CD4-positive, alpha-beta T cell (primary cell): ENCODE measurements at regions not wholly inside any gene's neighbourhood (a gene's known extent, or its start where the extent isn't known, plus 50 kb on each side); places are given as distances from the start of the nearest gene placed in this dataset.

Experiments
- ATAC-seq: fragments of 200-7000 bp; cut with Tn5 transposase; one replicate; pipeline ENCODE4 v1.10.0; 2022; ENCODE audit warnings: mild to moderate bottlenecking; ENCODE audit not compliant: poor library complexity
- CTCF ChIA-PET: fragments of 350-600 bp; sonication (Branson Sonifier 250); formaldehyde crosslinking; loops from one replicate; lab custom pipeline; 2021; ENCODE audit warnings: antibody characterized with exemption, inconsistent platforms; lab: Charles Lee
- POLR2A ChIA-PET: fragments of 350-600 bp; sonication (Branson Sonifier 250); formaldehyde crosslinking; loops from one replicate; lab custom pipeline; 2021; ENCODE audit warnings: antibody characterized with exemption, inconsistent platforms; lab: Charles Lee
- DNase-seq, 14 experiments: peaks; one replicate each; pipeline ENCODE4 v3.0.0-alpha.2; 2013 to 2020; ENCODE audit warnings: mixed read lengths in 2 of 14
- H3K27ac ChIP-seq, 2 donors: one replicate each; pipeline versions ENCODE4 v1.5.1 to v1.7.0; 2013; ENCODE audit warnings: low read length in 2 of 2, low read depth in 1 of 2, mild to moderate bottlenecking in 1 of 2
- H3K27me3 ChIP-seq, 2 experiments: 1 replicate in 1 of 2; 2 replicates in 1 of 2; pipeline versions ENCODE4 v1.6.1 to v1.7.0; 2013; ENCODE audit warnings: low read length in 2 of 2, control low read depth in 1 of 2, mild to moderate bottlenecking in 1 of 2, moderate library complexity in 1 of 2; ENCODE audit not compliant: insufficient read depth in 2 of 2, control insufficient read depth in 1 of 2
- H3K36me3 ChIP-seq: one replicate; pipeline ENCODE4 v1.6.1; 2013; ENCODE audit warnings: low read length, control low read depth; ENCODE audit not compliant: insufficient read depth
- H3K4me1 ChIP-seq: one replicate; pipeline ENCODE4 v1.6.1; 2013; ENCODE audit warnings: low read length, control low read depth; ENCODE audit not compliant: insufficient read depth
- H3K4me3 ChIP-seq: one replicate; pipeline ENCODE4 v1.5.1; 2013; ENCODE audit warnings: mild to moderate bottlenecking, low read length, moderate library complexity
- H3K9me3 ChIP-seq, 2 experiments: 1 replicate in 1 of 2; 2 replicates in 1 of 2; pipeline versions ENCODE4 v1.6.1 to v1.7.0; 2013; ENCODE audit warnings: low read length in 2 of 2, mild to moderate bottlenecking in 2 of 2, control low read depth in 1 of 2, moderate library complexity in 1 of 2; ENCODE audit not compliant: control insufficient read depth in 1 of 2, insufficient read depth in 1 of 2
- H3K27ac Mint-ChIP-seq: one replicate; pipeline ENCODE4 v1.8.0; 2020; ENCODE audit warnings: mixed read lengths
- H3K27me3 Mint-ChIP-seq: one replicate; pipeline ENCODE4 v1.8.0; 2021; ENCODE audit warnings: mixed read lengths
- H3K36me3 Mint-ChIP-seq: one replicate; pipeline ENCODE4 v1.8.0; 2021; ENCODE audit warnings: low read depth, mixed read lengths
- H3K4me1 Mint-ChIP-seq: one replicate; pipeline ENCODE4 v1.8.0; 2021; ENCODE audit warnings: low read depth, mixed read lengths
- H3K4me3 Mint-ChIP-seq: one replicate; pipeline ENCODE4 v1.8.0; 2020; ENCODE audit warnings: mild to moderate bottlenecking, mixed read lengths
- H3K9me3 Mint-ChIP-seq: one replicate; pipeline ENCODE4 v1.8.0; 2020; ENCODE audit warnings: mixed read lengths
- intact Hi-C, 2 experiments: fragments of 100-400 bp; cut with DNase I in 1 of 2; cut with micrococcal nuclease in 1 of 2; formaldehyde crosslinking; loops; one replicate each; pipeline versions ENCODE4 v1.15.1 to v1.9.0; 2023 to 2025; cut with DNase I, micrococcal nuclease
- TF ChIP-seq, protein P1 (sequence below): fragments of 200-600 bp; IDR thresholded peaks from one replicate; pipeline ENCODE4 v1.8.0; 2022; ENCODE audit warnings: antibody characterized with exemption, mild to moderate bottlenecking

DNA sequence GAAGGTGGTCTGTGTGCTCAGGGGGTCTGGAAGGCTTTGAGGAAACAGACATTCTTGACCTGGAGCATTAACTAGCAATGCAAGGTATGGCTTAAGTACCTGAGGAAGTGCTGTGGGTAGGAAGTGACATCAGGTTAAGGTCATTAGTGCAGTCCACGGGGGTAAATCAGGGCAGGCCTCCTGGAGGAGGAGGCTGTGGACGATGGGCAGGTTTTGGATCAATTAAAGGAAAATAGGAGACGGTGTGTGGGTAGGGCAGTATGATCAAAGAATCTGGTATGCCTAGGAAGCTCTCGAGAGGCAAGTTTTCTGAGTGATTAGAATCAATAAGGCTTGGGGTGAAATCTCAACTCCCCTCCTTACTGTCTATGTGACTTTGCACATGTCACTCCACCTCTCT is 295.3 kb downstream of the AACS start:
- DNase-seq: no peak
- intact Hi-C loops: no loop called here

DNA sequence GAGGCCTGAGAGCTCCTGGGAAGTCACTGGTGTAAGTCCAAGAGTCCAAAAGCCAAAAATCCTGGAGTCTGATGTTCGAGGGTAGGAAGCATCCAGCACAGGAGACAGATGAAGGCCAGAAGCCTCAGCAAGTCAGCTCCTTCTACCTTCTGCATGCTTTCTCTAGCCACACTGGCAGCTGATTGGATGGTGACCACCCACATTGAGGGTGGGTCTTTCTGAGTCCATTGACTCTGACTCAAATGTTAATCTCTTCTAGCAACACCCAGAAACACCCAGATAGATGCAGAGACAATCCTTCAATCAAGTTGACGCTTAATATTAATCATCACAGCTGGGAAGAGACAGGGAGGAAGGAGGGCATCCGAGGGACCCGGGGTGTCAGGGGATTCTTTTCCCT is 305.8 kb downstream of the AACS start:
- TF ChIP-seq, protein P1, sequence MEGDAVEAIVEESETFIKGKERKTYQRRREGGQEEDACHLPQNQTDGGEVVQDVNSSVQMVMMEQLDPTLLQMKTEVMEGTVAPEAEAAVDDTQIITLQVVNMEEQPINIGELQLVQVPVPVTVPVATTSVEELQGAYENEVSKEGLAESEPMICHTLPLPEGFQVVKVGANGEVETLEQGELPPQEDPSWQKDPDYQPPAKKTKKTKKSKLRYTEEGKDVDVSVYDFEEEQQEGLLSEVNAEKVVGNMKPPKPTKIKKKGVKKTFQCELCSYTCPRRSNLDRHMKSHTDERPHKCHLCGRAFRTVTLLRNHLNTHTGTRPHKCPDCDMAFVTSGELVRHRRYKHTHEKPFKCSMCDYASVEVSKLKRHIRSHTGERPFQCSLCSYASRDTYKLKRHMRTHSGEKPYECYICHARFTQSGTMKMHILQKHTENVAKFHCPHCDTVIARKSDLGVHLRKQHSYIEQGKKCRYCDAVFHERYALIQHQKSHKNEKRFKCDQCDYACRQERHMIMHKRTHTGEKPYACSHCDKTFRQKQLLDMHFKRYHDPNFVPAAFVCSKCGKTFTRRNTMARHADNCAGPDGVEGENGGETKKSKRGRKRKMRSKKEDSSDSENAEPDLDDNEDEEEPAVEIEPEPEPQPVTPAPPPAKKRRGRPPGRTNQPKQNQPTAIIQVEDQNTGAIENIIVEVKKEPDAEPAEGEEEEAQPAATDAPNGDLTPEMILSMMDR: no peak
- CTCF ChIA-PET: no interaction called here
- intact Hi-C loops: no loop called here

More for the DNA sequence above, 295.3 kb downstream of the AACS start:
- ChIA-PET POLR2A (no interaction called here), CTCF (no interaction called here)
- Histone ChIP-seq H3K4me3 (no peak overlapping the region), H3K27me3 (no peaks in the 10 kb centered on the region), H3K4me1 (no peaks in the 10 kb centered on the region), H3K9me3 (peaks cover 0 to 3% of the 10 kb centered on the region in 2 experiments), H3K36me3 (no peaks in the 10 kb centered on the region), H3K27ac (no peak overlapping the region)
- Mint-ChIP-seq H3K4me1 (no peaks in the 10 kb centered on the region), H3K27ac (no peak overlapping the region), H3K9me3 (no peaks in the 10 kb centered on the region), H3K27me3 (peaks cover under 1% of the 10 kb centered on the region), H3K36me3 (no peaks in the 10 kb centered on the region), H3K4me3 (no peak overlapping the region)
- TF ChIP-seq, protein P1: no peak
- ATAC-seq: no peak

DNA sequence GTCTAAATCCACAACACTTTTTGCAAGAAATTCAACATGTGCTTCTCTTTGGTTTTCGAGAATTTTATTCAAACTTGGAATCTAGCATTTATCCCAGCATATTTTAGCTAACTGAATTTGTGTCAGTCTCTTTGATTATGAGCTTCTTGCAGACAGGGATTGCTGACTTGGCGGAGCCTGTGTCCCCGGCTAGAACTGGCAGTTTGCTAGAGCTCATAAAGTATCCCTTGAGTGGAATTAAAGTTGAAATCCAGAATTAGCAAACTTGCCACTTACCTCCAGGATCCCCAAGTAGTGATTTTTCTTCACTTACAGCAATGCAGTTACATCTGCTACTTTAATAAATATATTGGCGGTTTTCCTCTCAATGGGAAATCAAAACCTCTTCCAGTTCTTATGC is 306.9 kb downstream of the AACS start:
- peaks cover 3% of the 10 kb centered on the region for H3K9me3 Mint-ChIP-seq
- H3K36me3 Mint-ChIP-seq: no peaks in the 10 kb centered on the region
- H3K4me3 ChIP-seq: no peak overlapping the region
- H3K9me3 ChIP-seq: peaks cover 0 to 3% of the 10 kb centered on the region in 2 experiments
- no peaks in the 10 kb centered on the region for H3K36me3 ChIP-seq
- CTCF ChIA-PET: no interaction called here
- no peak overlapping the region for H3K4me3 Mint-ChIP-seq
- no peak for ATAC-seq
- POLR2A ChIA-PET: no interaction called here
- H3K27me3 ChIP-seq: peaks cover 0 to 7% of the 10 kb centered on the region in 2 experiments
- H3K4me1 ChIP-seq: no peaks in the 10 kb centered on the region
- H3K27me3 Mint-ChIP-seq: peaks cover 25% of the 10 kb centered on the region
- TF ChIP-seq, protein P1: no peak
- no peaks in the 10 kb centered on the region for H3K4me1 Mint-ChIP-seq
- no peak for DNase-seq
- H3K27ac Mint-ChIP-seq: no peak overlapping the region
- intact Hi-C loops: no loop called here
- H3K27ac ChIP-seq: no peak overlapping the region

More for the DNA sequence above, 305.8 kb downstream of the AACS start:
- Histone ChIP-seq H3K27ac (no peak overlapping the region), H3K36me3 (no peaks in the 10 kb centered on the region), H3K4me3 (no peak overlapping the region), H3K9me3 (no peaks in the 10 kb centered on the region), H3K27me3 (no peaks in the 10 kb centered on the region), H3K4me1 (no peaks in the 10 kb centered on the region)
- Mint-ChIP-seq H3K27ac (no peak overlapping the region), H3K4me1 (no peaks in the 10 kb centered on the region), H3K36me3 (no peaks in the 10 kb centered on the region), H3K27me3 (peaks cover 22% of the 10 kb centered on the region), H3K9me3 (peaks cover 3% of the 10 kb centered on the region), H3K4me3 (no peak overlapping the region)
- POLR2A ChIA-PET: no interaction called here
- ATAC-seq (no peak), DNase-seq (no peak)
